Smooth muscle cell (in vitro differentiated cells): ENCODE measurements at regions not wholly inside any gene's neighbourhood (a gene's known extent, or its start where the extent isn't known, plus 50 kb on each side); places are given as distances from the start of the nearest gene placed in this dataset.

Source experiments
- DNase-seq: peaks from one replicate; lab custom pipeline; 2025; ENCODE audit not compliant: unreplicated experiment; lab: John Stamatoyannopoulos, UW
- H2AFZ ChIP-seq: fragments of 200-600 bp; sonication (generic); 2 replicates; pipeline ENCODE4 v1.6.0; 2016; ENCODE audit warnings: antibody characterized with exemption, low read depth, mild to moderate bottlenecking
- H3F3A ChIP-seq: fragments of 200-600 bp; sonication (generic); 2 replicates; pipeline ENCODE4 v1.6.0; 2017; ENCODE audit warnings: antibody characterized with exemption, low read depth
- H3K27ac ChIP-seq: fragments of 200-600 bp; sonication (generic); 2 replicates; pipeline ENCODE4 v1.5.1; 2016; ENCODE audit warnings: low read depth, mild to moderate bottlenecking
- H3K27me3 ChIP-seq: fragments of 200-600 bp; sonication (generic); 2 replicates; pipeline ENCODE4 v1.6.1; 2016; ENCODE audit warnings: low read depth, mild to moderate bottlenecking
- H3K36me3 ChIP-seq: fragments of 200-600 bp; sonication (generic); 2 replicates; pipeline ENCODE4 v1.5.1; 2016; ENCODE audit warnings: low read depth
- H3K4me1 ChIP-seq: fragments of 200-600 bp; sonication (generic); 2 replicates; pipeline ENCODE4 v1.5.1; 2016; ENCODE audit warnings: low read depth
- H3K4me2 ChIP-seq: fragments of 200-600 bp; sonication (generic); 2 replicates; pipeline ENCODE4 v1.6.0; 2016; ENCODE audit warnings: mild to moderate bottlenecking
- H3K4me3 ChIP-seq: fragments of 200-600 bp; sonication (generic); 2 replicates; pipeline ENCODE4 v1.5.1; 2016; ENCODE audit warnings: mild to moderate bottlenecking
- H3K79me2 ChIP-seq: fragments of 200-600 bp; sonication (generic); 2 replicates; pipeline ENCODE4 v1.6.0; 2016; ENCODE audit warnings: low read depth, mild to moderate bottlenecking
- H3K9ac ChIP-seq: fragments of 200-600 bp; sonication (generic); 2 replicates; pipeline ENCODE4 v1.6.0; 2016; ENCODE audit warnings: low read depth
- H3K9me3 ChIP-seq: fragments of 200-600 bp; sonication (generic); replicated peaks from 2 replicates; pipeline ENCODE4 v1.5.1; 2016; ENCODE audit warnings: low read depth
- H4K20me1 ChIP-seq: fragments of 200-600 bp; sonication (generic); 2 replicates; pipeline ENCODE4 v1.6.0; 2016; ENCODE audit warnings: low read depth
- WGBS: methylation state at CpG from one replicate; pipeline ENCODE4 v1.1.7; 2016; ENCODE audit warnings: low lambda C conversion rate; 5-methylcytosine and 5-hydroxymethylcytosine counted together
- TF ChIP-seq, protein P1 (sequence below): fragments of 200-600 bp; sonication (generic); IDR thresholded peaks from 2 replicates; pipeline ENCODE4 v1.5.1; 2017; ENCODE audit warnings: borderline replicate concordance, mild to moderate bottlenecking, antibody characterized with exemption; ENCODE audit not compliant: insufficient read depth, poor library complexity, severe bottlenecking

DNA sequence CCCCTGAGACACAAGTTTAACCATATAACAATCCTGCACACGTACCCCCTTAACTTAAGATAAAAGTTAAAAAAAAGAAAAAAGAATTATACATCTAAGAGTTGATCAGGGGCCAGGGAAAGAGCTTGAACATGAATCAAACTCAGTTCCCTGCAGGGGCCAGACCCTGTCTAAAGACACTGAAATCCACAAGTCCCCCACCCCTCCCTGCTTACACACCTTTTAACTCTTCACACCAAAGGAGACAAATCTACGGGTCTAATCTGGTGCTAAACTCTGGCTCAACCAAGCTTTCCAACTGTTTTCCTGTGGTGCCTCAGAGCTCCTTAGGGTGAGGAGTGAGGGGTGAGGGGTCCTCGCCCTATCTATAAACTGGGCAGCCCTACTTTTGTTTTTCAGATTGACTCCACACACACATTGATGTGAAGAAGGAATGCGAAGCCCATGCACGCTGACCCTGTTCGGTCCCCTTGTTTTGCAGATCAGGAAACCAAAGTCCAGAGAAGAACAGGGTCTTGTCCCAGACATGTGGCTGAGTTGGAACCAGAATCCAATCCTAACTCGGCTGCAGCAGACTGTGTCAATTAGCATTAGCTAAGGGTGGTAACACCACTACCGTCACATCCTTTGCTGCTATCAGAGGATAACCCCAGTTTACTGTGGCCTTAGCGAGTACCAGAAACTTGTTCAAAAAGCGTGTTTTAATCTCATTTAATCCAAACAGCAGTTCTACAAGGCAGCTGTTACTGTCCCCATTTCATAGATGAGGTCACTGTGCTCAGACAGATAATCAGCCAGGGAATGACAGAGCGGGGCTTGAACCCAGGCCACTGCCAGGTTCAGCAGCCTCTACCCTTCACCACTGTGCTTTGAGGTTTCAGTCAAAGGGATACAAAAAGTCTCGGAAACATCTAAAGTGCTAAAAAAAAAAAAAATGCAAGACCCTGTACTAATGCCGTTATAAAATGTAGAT is 145.2 kb upstream of the SYT13 start:
- no peaks in the 10 kb centered on the region for H3K9me3 ChIP-seq
- no peak overlapping the region for H3K9ac ChIP-seq
- H3K27ac ChIP-seq = no peak overlapping the region
- H3K4me2 ChIP-seq = no peak overlapping the region
- no peaks in the 10 kb centered on the region for H4K20me1 ChIP-seq
- H3K4me3 ChIP-seq = no peak overlapping the region
- TF ChIP-seq, protein P1, sequence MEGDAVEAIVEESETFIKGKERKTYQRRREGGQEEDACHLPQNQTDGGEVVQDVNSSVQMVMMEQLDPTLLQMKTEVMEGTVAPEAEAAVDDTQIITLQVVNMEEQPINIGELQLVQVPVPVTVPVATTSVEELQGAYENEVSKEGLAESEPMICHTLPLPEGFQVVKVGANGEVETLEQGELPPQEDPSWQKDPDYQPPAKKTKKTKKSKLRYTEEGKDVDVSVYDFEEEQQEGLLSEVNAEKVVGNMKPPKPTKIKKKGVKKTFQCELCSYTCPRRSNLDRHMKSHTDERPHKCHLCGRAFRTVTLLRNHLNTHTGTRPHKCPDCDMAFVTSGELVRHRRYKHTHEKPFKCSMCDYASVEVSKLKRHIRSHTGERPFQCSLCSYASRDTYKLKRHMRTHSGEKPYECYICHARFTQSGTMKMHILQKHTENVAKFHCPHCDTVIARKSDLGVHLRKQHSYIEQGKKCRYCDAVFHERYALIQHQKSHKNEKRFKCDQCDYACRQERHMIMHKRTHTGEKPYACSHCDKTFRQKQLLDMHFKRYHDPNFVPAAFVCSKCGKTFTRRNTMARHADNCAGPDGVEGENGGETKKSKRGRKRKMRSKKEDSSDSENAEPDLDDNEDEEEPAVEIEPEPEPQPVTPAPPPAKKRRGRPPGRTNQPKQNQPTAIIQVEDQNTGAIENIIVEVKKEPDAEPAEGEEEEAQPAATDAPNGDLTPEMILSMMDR = no peak
- no peak for DNase-seq
- H3K4me1 ChIP-seq = no peaks in the 10 kb centered on the region
- no peak overlapping the region for H2AFZ ChIP-seq
- 71% methylated on average over 13 of the region's 13 CpGs for WGBS
- no peaks in the 10 kb centered on the region for H3K79me2 ChIP-seq
- H3F3A ChIP-seq = no peaks in the 10 kb centered on the region
- no peaks in the 10 kb centered on the region for H3K36me3 ChIP-seq
- peaks cover 37% of the 10 kb centered on the region for H3K27me3 ChIP-seq

DNA sequence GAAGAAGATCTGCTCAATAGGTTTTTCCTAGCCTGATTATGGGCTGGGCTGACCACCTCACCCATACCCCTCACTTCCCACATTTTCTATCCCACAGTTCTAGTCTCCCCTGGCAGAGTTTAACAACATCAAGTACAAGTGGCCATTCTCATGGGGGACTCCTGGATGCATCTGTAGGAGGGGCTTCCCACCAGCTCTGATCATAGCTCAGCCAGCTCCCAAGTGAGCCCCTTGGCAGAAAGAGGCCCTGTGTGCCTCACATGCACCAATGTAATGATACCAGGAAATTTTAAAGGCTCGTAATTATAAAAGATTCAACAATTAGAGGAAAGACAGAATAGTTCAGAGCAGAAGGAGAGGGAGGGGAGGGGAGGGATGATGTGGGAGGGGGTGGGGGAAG is 144.2 kb upstream of the SYT13 start:
- H3K9ac ChIP-seq = no peak overlapping the region
- H3F3A ChIP-seq = no peaks in the 10 kb centered on the region
- H4K20me1 ChIP-seq = no peaks in the 10 kb centered on the region
- H3K36me3 ChIP-seq = no peaks in the 10 kb centered on the region
- H3K9me3 ChIP-seq = no peaks in the 10 kb centered on the region
- no peak overlapping the region for H2AFZ ChIP-seq
- H3K4me3 ChIP-seq = no peak overlapping the region
- DNase-seq = no peak
- TF ChIP-seq, protein P1 = no peak
- no peaks in the 10 kb centered on the region for H3K4me1 ChIP-seq
- no peak overlapping the region for H3K27ac ChIP-seq
- H3K4me2 ChIP-seq = no peak overlapping the region
- peaks cover 28% of the 10 kb centered on the region for H3K27me3 ChIP-seq
- 75% methylated on average over 1 of the region's 1 CpG for WGBS
- no peaks in the 10 kb centered on the region for H3K79me2 ChIP-seq

DNA sequence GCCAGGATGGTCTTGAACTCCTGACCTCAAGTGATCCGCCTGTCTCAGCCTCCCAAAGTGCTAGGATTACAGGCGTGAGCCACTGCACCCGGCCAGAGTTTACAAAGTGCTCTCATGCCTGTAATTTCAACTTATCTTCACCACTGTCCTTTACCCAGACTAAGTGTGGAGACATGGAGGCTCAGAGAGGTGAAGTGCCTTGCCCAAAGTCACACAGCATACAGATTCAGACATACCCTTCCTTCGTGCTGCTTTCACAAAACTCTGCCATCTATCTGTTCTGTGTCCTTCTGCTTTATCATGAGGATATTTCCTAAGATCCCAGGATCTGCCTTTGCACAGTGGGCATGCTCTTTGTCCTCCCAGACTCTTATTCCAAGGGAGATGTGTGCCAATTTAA is 143.6 kb upstream of the SYT13 start:
- H3K4me2 ChIP-seq = no peak overlapping the region
- TF ChIP-seq, protein P1 = no peak
- H3K79me2 ChIP-seq = no peaks in the 10 kb centered on the region
- H3F3A ChIP-seq = no peaks in the 10 kb centered on the region
- H3K4me1 ChIP-seq = no peaks in the 10 kb centered on the region
- H3K9me3 ChIP-seq = no peaks in the 10 kb centered on the region
- no peak overlapping the region for H2AFZ ChIP-seq
- no peak overlapping the region for H3K27ac ChIP-seq
- no peaks in the 10 kb centered on the region for H3K36me3 ChIP-seq
- WGBS = 76% methylated on average over 4 of the region's 4 CpGs
- H3K27me3 ChIP-seq = peaks cover 22% of the 10 kb centered on the region
- DNase-seq = no peak
- no peaks in the 10 kb centered on the region for H4K20me1 ChIP-seq
- no peak overlapping the region for H3K4me3 ChIP-seq
- H3K9ac ChIP-seq = no peak overlapping the region
